ENCODE measurements at regions not wholly inside any gene's neighbourhood (a gene's known extent, or its start where the extent isn't known, plus 50 kb on each side); places are given as distances from the start of the nearest gene placed in this dataset.

- dilution Hi-C loops (cut with MboI; ENCODE audit: extremely low pct_ligation_motif_present, low sequenced_read_pairs) (no loop called here), intact Hi-C loops (cut with micrococcal nuclease) (no loop called here)
- no peaks in the 10 kb centered on the region for H3K27me3 ChIP-seq (ENCODE audit: control insufficient read depth in 2 of 2, insufficient read depth in 2 of 2, low read length in 2 of 2)
- POLR2A ChIA-PET = no interaction called here
- DNase-seq (ENCODE audit: low read depth, low spot score) = no peak
- H3K4me2 ChIP-seq (ENCODE audit: insufficient read depth, low read length) = no peak overlapping the region
- H3K79me2 ChIP-seq (ENCODE audit: control insufficient read depth, insufficient read depth, low read length) = no peaks in the 10 kb centered on the region
- CTCF ChIA-PET = no interaction called here
- H3K9me3 ChIP-seq (replicated peaks; ENCODE audit: control insufficient read depth, insufficient read depth, low read length) = no peaks in the 10 kb centered on the region
- H3K9me1 ChIP-seq (replicated peaks; ENCODE audit: control insufficient read depth, extremely low read depth, insufficient read depth, low read length) = no peaks in the 10 kb centered on the region
- no peaks in the 10 kb centered on the region for H3K36me3 ChIP-seq (ENCODE audit: control insufficient read depth in 2 of 2, extremely low read depth in 1 of 2, insufficient read depth in 2 of 2, low read length in 2 of 2)
- no peak overlapping the region for H3K9ac ChIP-seq (replicated peaks; ENCODE audit: extremely low read depth, insufficient read depth, low read length)
- no peak for TF ChIP-seq GATA2 (IDR thresholded peaks at IDR 0.05; ENCODE audit: insufficient read depth, insufficient read length, low read depth, low read length)
- no peak for TF ChIP-seq POLR2A (IDR thresholded peaks at IDR 0.05; ENCODE audit: low read depth, low read length)
- no peak for TF ChIP-seq POLR2AphosphoS5 (IDR thresholded peaks at IDR 0.05; ENCODE audit: insufficient read depth, low read depth, low read length)
- no peak for TF ChIP-seq MYC (IDR thresholded peaks at IDR 0.05; ENCODE audit: low read depth, low read length)
- TF ChIP-seq EZH2 (IDR thresholded peaks at IDR 0.05; ENCODE audit: borderline replicate concordance, low read depth, low read length, severe bottlenecking) = no peak
- no peak for TF ChIP-seq FOS (IDR thresholded peaks at IDR 0.05; ENCODE audit: borderline replicate concordance, insufficient read depth, low read length)
- TF ChIP-seq MAX (IDR thresholded peaks at IDR 0.05; ENCODE audit: insufficient read depth, insufficient read length) = no peak
- no peak for TF ChIP-seq JUN (IDR thresholded peaks at IDR 0.05; ENCODE audit: borderline replicate concordance, insufficient read depth, insufficient read length, low read depth)
- TF ChIP-seq CTCF (IDR thresholded peaks at IDR 0.05; ENCODE audit: extremely low read depth in 1 of 2, insufficient read depth in 1 of 2, low read depth in 1 of 2, low read length in 2 of 2) = no peak
- no peak overlapping the region for H2AFZ ChIP-seq (ENCODE audit: low read depth, low read length)
- no peak overlapping the region for H3K27ac ChIP-seq (ENCODE audit: insufficient read depth, low read depth, low read length)
- H3K4me1 ChIP-seq (ENCODE audit: control insufficient read depth, extremely low read depth, insufficient read depth, low read length) = no peaks in the 10 kb centered on the region
- no peak for FAIRE-seq
- no peak overlapping the region for H3K4me3 ChIP-seq (replicated peaks in 1 of 3; ENCODE audit: insufficient read depth in 1 of 3, low read depth in 1 of 3, low read length in 3 of 3)
- no peaks in the 10 kb centered on the region for H4K20me1 ChIP-seq (replicated peaks; ENCODE audit: control insufficient read depth, extremely low read depth, insufficient read depth, low read length)
- no TSS peak for BruUV-seq (replicated peaks)
These were observed 173.6 kb upstream of the SGK1 start for GRCh38 chr6:134491477-134491876.

Data from endothelial cell of umbilical vein (primary cell).